ENCODE measurements at regions not wholly inside any gene's neighbourhood (a gene's known extent, or its start where the extent isn't known, plus 50 kb on each side); places are given as distances from the start of the nearest gene placed in this dataset.

DNA sequence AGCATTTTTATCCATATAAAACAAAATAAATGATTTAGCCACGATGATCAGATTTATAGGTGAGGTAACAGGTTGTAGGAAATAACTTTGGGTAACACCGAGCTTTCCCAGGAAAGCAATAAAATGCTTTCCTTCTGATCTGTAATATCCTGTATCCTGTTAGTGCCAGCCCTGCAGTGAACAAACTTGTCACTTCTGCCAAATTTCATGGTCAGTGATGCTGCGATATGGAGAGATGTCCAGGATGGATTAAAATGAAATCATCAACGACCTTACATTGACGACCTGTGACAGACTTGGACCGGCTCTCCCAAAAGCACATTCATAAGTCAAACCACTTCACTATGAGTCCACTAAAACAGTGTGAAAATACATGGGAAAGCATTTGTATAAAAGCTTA lies 608.0 kb upstream of the NRP1 start:
- no peak overlapping the region for H3K4me3 ChIP-seq (ENCODE audit: low read depth, low read length, poor library complexity, severe bottlenecking)
- H3K27me3 ChIP-seq (replicated peaks; ENCODE audit: insufficient read depth, low read depth, low read length, poor library complexity): no peaks in the 10 kb centered on the region
- TF ChIP-seq EZH2 (IDR thresholded peaks at IDR 0.05; ENCODE audit: borderline replicate concordance, low read depth, low read length, poor library complexity, severe bottlenecking): no peak
- TF ChIP-seq, protein P1, sequence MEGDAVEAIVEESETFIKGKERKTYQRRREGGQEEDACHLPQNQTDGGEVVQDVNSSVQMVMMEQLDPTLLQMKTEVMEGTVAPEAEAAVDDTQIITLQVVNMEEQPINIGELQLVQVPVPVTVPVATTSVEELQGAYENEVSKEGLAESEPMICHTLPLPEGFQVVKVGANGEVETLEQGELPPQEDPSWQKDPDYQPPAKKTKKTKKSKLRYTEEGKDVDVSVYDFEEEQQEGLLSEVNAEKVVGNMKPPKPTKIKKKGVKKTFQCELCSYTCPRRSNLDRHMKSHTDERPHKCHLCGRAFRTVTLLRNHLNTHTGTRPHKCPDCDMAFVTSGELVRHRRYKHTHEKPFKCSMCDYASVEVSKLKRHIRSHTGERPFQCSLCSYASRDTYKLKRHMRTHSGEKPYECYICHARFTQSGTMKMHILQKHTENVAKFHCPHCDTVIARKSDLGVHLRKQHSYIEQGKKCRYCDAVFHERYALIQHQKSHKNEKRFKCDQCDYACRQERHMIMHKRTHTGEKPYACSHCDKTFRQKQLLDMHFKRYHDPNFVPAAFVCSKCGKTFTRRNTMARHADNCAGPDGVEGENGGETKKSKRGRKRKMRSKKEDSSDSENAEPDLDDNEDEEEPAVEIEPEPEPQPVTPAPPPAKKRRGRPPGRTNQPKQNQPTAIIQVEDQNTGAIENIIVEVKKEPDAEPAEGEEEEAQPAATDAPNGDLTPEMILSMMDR (conservative IDR thresholded peaks at IDR 0.05; ENCODE audit: low read depth, low read length): no peak
- intact Hi-C loops (cut with micrococcal nuclease; ENCODE audit: unreplicated experiment): no loop called here
- H3K36me3 ChIP-seq (ENCODE audit: insufficient read depth, low read length, poor library complexity, severe bottlenecking): no peaks in the 10 kb centered on the region
- no peak overlapping the region for H3K27ac ChIP-seq (ENCODE audit: low read depth, low read length, poor library complexity, severe bottlenecking)
- DNase-seq (ENCODE audit: low spot score): no peak
- no peaks in the 10 kb centered on the region for H3K9me3 ChIP-seq (ENCODE audit: low read depth, low read length, poor library complexity, severe bottlenecking)
- CTCF ChIA-PET: no interaction called here
- POLR2A ChIA-PET (ENCODE audit: low non-redundant PET): no interaction called here
- H3K4me1 ChIP-seq (ENCODE audit: insufficient read depth, low read length, poor library complexity, severe bottlenecking): no peaks in the 10 kb centered on the region
- BruUV-seq (replicated peaks): no TSS peak

DNA sequence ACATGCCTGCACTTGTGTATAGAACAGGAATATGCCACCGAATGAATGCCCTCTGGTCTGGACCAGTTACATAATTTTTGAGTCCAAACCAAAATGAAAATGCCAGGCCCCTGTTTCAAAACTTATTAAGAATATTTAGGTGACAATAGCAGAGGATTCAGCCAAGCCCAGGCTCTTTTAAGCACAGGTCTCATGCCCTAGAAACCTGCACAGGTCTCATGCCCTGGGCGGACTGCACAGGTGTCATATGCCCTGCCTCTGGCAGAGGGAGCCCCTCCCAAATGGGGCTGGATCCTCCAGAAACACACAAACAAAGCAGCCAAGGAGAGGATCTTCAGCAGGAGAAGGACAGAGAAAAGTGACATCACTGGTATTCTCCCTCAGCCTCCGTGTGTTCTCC lies 605.4 kb upstream of the NRP1 start:
- no peak for DNase-seq (ENCODE audit: low spot score)
- BruUV-seq (replicated peaks): no TSS peak
- POLR2A ChIA-PET (ENCODE audit: low non-redundant PET): no interaction called here
- no peak overlapping the region for H3K4me3 ChIP-seq (ENCODE audit: low read depth, low read length, poor library complexity, severe bottlenecking)
- peaks cover 9% of the 10 kb centered on the region for H3K4me1 ChIP-seq (ENCODE audit: insufficient read depth, low read length, poor library complexity, severe bottlenecking)
- TF ChIP-seq EZH2 (IDR thresholded peaks at IDR 0.05; ENCODE audit: borderline replicate concordance, low read depth, low read length, poor library complexity, severe bottlenecking): no peak
- TF ChIP-seq, protein P1 (conservative IDR thresholded peaks at IDR 0.05; ENCODE audit: low read depth, low read length): no peak
- CTCF ChIA-PET: no interaction called here
- H3K9me3 ChIP-seq (ENCODE audit: low read depth, low read length, poor library complexity, severe bottlenecking): no peaks in the 10 kb centered on the region
- H3K36me3 ChIP-seq (ENCODE audit: insufficient read depth, low read length, poor library complexity, severe bottlenecking): no peaks in the 10 kb centered on the region
- no peaks in the 10 kb centered on the region for H3K27me3 ChIP-seq (replicated peaks; ENCODE audit: insufficient read depth, low read depth, low read length, poor library complexity)
- H3K27ac ChIP-seq (ENCODE audit: low read depth, low read length, poor library complexity, severe bottlenecking): no peak overlapping the region
- intact Hi-C loops (cut with micrococcal nuclease; ENCODE audit: unreplicated experiment): loop anchor here (10.0 kb wide), 1 partner anchor 745 kb away; no protein-coding TSS in a partner anchor

DNA sequence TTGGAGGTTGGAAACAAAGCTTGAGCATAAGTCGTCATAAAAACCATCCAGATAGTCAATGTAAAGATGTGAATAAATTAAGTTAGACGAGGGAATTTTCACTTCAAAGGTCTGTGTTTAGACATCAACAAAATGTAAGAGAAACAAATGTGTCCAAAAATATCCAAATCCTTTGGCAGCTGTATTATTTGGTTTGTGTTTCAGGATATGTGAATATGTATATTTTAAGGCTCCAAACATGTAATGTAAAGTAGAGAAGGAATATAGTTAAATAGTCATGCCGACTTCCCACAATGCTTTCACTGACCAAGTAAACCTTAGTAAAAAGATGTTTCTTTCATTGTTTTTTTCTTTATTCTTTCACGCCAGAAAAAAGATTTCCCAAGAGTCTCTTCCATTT lies 604.9 kb upstream of the NRP1 start:
- ChIA-PET CTCF (no interaction called here), POLR2A (ENCODE audit: low non-redundant PET) (no interaction called here)
- Histone ChIP-seq H3K4me3 (ENCODE audit: low read depth, low read length, poor library complexity, severe bottlenecking) (no peak overlapping the region), H3K4me1 (ENCODE audit: insufficient read depth, low read length, poor library complexity, severe bottlenecking) (peaks cover 14% of the 10 kb centered on the region), H3K9me3 (ENCODE audit: low read depth, low read length, poor library complexity, severe bottlenecking) (no peaks in the 10 kb centered on the region), H3K36me3 (ENCODE audit: insufficient read depth, low read length, poor library complexity, severe bottlenecking) (no peaks in the 10 kb centered on the region), H3K27me3 (replicated peaks; ENCODE audit: insufficient read depth, low read depth, low read length, poor library complexity) (no peaks in the 10 kb centered on the region), H3K27ac (ENCODE audit: low read depth, low read length, poor library complexity, severe bottlenecking) (no peak overlapping the region)
- TF ChIP-seq, protein P1 (conservative IDR thresholded peaks at IDR 0.05; ENCODE audit: low read depth, low read length): no peak
- no peak for TF ChIP-seq EZH2 (IDR thresholded peaks at IDR 0.05; ENCODE audit: borderline replicate concordance, low read depth, low read length, poor library complexity, severe bottlenecking)
- BruUV-seq (replicated peaks): no TSS peak
- DNase-seq (ENCODE audit: low spot score): no peak
- intact Hi-C loops (cut with micrococcal nuclease; ENCODE audit: unreplicated experiment): loop anchor here (10.0 kb wide), 1 partner anchor 745 kb away; no protein-coding TSS in a partner anchor
